ENCODE measurements at regions not wholly inside any gene's neighbourhood (a gene's known extent, or its start where the extent isn't known, plus 50 kb on each side); places are given as distances from the start of the nearest gene placed in this dataset.

DNA sequence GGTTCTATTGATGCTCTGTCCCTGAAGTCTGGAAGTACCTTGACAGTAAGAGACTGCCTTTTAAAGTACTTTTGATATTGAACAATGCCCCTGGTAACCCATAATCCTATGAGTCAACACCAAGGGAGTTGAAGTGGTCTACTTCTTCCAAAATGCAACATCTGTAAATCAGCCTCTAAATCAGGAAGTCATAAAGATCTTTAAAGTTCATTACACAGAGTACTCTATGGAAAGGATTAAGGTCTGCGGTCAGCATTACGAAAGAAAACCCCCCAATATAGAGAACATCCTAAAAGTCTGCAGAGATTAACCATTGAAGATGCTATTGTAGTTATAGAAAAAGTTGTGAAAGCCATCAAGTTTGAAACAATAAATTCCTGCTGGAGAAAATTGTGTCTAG, 52.7 kb upstream of the CMC1 start:
- Histone ChIP-seq H3K4me1 (no peaks in the 10 kb centered on the region), H3K36me3 (no peaks in the 10 kb centered on the region), H3K27me3 (no peaks in the 10 kb centered on the region), H3K27ac (no peak overlapping the region), H3K4me3 (no peak overlapping the region), H3K9me3 (no peaks in the 10 kb centered on the region)
- no peak for DNase-seq
- no peak for TF ChIP-seq POLR2A (IDR thresholded peaks at IDR 0.05)
- TF ChIP-seq, protein P1, sequence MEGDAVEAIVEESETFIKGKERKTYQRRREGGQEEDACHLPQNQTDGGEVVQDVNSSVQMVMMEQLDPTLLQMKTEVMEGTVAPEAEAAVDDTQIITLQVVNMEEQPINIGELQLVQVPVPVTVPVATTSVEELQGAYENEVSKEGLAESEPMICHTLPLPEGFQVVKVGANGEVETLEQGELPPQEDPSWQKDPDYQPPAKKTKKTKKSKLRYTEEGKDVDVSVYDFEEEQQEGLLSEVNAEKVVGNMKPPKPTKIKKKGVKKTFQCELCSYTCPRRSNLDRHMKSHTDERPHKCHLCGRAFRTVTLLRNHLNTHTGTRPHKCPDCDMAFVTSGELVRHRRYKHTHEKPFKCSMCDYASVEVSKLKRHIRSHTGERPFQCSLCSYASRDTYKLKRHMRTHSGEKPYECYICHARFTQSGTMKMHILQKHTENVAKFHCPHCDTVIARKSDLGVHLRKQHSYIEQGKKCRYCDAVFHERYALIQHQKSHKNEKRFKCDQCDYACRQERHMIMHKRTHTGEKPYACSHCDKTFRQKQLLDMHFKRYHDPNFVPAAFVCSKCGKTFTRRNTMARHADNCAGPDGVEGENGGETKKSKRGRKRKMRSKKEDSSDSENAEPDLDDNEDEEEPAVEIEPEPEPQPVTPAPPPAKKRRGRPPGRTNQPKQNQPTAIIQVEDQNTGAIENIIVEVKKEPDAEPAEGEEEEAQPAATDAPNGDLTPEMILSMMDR (IDR thresholded peaks at IDR 0.05): no peak
- intact Hi-C loops (cut with DNase I; ENCODE audit: low total_unique reads): no loop called here

GRCh38 chr3:28191363-28191762, 50.1 kb upstream of the CMC1 start:
- intact Hi-C loops (cut with DNase I; ENCODE audit: low total_unique reads): no loop called here

More at GRCh38 chr3:28191363-28191762, 50.1 kb upstream of the CMC1 start:
- DNase-seq: no peak
- Histone ChIP-seq H3K36me3 (no peaks in the 10 kb centered on the region), H3K27ac (no peak overlapping the region), H3K9me3 (no peaks in the 10 kb centered on the region), H3K4me1 (no peaks in the 10 kb centered on the region), H3K27me3 (no peaks in the 10 kb centered on the region), H3K4me3 (no peak overlapping the region)
- TF ChIP-seq, protein P1 (IDR thresholded peaks at IDR 0.05): no peak
- no peak for TF ChIP-seq POLR2A (IDR thresholded peaks at IDR 0.05)

Measured in uterus (tissue), 3 donors.